ENCODE measurements at regions not wholly inside any gene's neighbourhood (a gene's known extent, or its start where the extent isn't known, plus 50 kb on each side); places are given as distances from the start of the nearest gene placed in this dataset.

DNA sequence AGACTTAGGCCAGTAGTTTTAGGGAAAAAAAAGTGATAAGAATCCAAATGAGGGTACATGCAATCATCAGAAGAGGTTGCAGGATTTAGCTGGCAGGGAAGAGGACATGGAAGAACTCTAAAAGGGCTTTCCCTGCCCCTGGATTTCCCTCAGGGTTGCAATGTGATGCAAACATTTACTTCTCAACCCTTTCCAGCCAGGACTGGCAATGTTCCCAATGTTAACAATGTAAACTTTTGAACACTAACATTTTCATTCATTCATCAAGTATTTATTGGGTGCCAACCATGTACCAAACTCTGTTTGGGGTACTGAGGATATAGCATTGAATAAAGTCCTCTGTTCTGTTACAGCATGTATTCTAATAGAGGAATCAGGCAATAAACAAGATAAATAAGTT, 349.4 kb upstream of the LRRC3B start:
- H3K4me2 ChIP-seq (ENCODE audit: insufficient read depth, low read length) = no peak overlapping the region
- no peaks in the 10 kb centered on the region for H3K9me3 ChIP-seq (ENCODE audit: insufficient read depth, low read length, severe bottlenecking)
- no peaks in the 10 kb centered on the region for H4K20me1 ChIP-seq (ENCODE audit: insufficient read depth, low read length)
- no peak overlapping the region for H2AFZ ChIP-seq (ENCODE audit: low read depth, low read length)
- TF ChIP-seq, protein P1, sequence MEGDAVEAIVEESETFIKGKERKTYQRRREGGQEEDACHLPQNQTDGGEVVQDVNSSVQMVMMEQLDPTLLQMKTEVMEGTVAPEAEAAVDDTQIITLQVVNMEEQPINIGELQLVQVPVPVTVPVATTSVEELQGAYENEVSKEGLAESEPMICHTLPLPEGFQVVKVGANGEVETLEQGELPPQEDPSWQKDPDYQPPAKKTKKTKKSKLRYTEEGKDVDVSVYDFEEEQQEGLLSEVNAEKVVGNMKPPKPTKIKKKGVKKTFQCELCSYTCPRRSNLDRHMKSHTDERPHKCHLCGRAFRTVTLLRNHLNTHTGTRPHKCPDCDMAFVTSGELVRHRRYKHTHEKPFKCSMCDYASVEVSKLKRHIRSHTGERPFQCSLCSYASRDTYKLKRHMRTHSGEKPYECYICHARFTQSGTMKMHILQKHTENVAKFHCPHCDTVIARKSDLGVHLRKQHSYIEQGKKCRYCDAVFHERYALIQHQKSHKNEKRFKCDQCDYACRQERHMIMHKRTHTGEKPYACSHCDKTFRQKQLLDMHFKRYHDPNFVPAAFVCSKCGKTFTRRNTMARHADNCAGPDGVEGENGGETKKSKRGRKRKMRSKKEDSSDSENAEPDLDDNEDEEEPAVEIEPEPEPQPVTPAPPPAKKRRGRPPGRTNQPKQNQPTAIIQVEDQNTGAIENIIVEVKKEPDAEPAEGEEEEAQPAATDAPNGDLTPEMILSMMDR (IDR thresholded peaks at IDR 0.05; ENCODE audit: borderline replicate concordance, extremely low read depth, low read length, poor library complexity, severe bottlenecking) = no peak
- no peak for TF ChIP-seq EZH2 (IDR thresholded peaks at IDR 0.05; ENCODE audit: borderline replicate concordance, low read depth, low read length, severe bottlenecking)
- no peak overlapping the region for H3K9ac ChIP-seq (ENCODE audit: low read depth, low read length)
- H3K4me3 ChIP-seq (ENCODE audit: low read depth in 1 of 2, low read length in 2 of 2) = no peak overlapping the region
- no peaks in the 10 kb centered on the region for H3K27me3 ChIP-seq (ENCODE audit: insufficient read depth, low read length, poor library complexity)
- ATAC-seq (ENCODE audit: insufficient read depth, low read depth) (no peak), DNase-seq (no peak)
- H3K27ac ChIP-seq (ENCODE audit: low read length) = no peak overlapping the region
- no peaks in the 10 kb centered on the region for H3K4me1 ChIP-seq (ENCODE audit: insufficient read depth, low read length)
- no peaks in the 10 kb centered on the region for H3K79me2 ChIP-seq (ENCODE audit: insufficient read depth, low read length)
- H3K36me3 ChIP-seq (ENCODE audit: insufficient read depth, low read length) = no peaks in the 10 kb centered on the region

DNA sequence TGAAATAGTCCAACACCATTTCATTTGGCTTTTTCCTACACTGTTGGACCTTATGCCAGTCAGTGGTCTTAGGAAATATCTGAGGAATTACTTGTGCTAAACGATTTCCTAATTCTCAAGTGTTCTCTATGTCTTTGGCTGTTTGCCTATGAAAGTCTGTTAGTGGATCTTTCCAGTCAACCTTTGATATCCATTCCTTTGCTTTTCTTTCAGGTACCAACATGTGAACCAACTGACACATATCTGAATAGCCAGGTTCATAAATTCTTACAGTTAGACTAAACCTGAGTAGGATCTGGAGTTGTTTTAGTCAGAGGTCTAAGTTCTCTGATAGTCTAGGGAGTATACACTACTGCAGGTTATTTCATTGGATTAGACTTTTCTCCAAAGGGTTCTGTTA, 343.5 kb upstream of the LRRC3B start:
- Histone ChIP-seq H3K9ac (ENCODE audit: low read depth, low read length) (no peak overlapping the region), H3K4me3 (ENCODE audit: low read depth in 1 of 2, low read length in 2 of 2) (no peak overlapping the region), H3K27me3 (ENCODE audit: insufficient read depth, low read length, poor library complexity) (no peaks in the 10 kb centered on the region), H3K36me3 (ENCODE audit: insufficient read depth, low read length) (no peaks in the 10 kb centered on the region), H3K4me2 (ENCODE audit: insufficient read depth, low read length) (no peak overlapping the region), H3K4me1 (ENCODE audit: insufficient read depth, low read length) (no peaks in the 10 kb centered on the region), H4K20me1 (ENCODE audit: insufficient read depth, low read length) (no peaks in the 10 kb centered on the region), H3K27ac (ENCODE audit: low read length) (no peak overlapping the region), H3K9me3 (ENCODE audit: insufficient read depth, low read length, severe bottlenecking) (peaks cover 7% of the 10 kb centered on the region), H3K79me2 (ENCODE audit: insufficient read depth, low read length) (no peaks in the 10 kb centered on the region), H2AFZ (ENCODE audit: low read depth, low read length) (no peak overlapping the region)
- no peak for TF ChIP-seq EZH2 (IDR thresholded peaks at IDR 0.05; ENCODE audit: borderline replicate concordance, low read depth, low read length, severe bottlenecking)
- TF ChIP-seq, protein P1 (IDR thresholded peaks at IDR 0.05; ENCODE audit: borderline replicate concordance, extremely low read depth, low read length, poor library complexity, severe bottlenecking) = no peak
- DNase-seq (no peak), ATAC-seq (ENCODE audit: insufficient read depth, low read depth) (no peak)

DNA sequence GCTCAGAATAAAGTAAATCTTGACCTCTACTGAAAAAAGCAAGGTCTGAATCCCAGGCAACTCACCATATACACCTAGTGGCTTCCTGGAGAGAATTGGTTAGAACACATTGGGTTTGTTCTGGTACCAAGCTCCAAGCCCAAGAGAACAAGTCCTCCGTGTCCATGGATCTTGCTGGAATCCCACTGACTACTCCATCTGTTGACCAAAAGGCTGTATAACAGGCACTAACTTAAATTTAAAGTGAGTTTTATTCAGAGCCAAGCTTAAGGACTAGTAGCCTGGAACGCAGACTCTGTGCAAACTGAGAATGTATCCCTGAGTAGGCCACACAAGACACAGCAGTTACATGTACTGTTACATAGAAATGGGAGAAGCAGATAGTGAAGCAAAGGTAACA, 342.1 kb upstream of the LRRC3B start:
- Histone ChIP-seq H3K4me1 (ENCODE audit: insufficient read depth, low read length) (no peaks in the 10 kb centered on the region), H3K9ac (ENCODE audit: low read depth, low read length) (no peak overlapping the region), H3K9me3 (ENCODE audit: insufficient read depth, low read length, severe bottlenecking) (peaks cover 7% of the 10 kb centered on the region), H2AFZ (ENCODE audit: low read depth, low read length) (no peak overlapping the region), H3K4me2 (ENCODE audit: insufficient read depth, low read length) (no peak overlapping the region), H3K4me3 (ENCODE audit: low read depth in 1 of 2, low read length in 2 of 2) (no peak overlapping the region), H3K79me2 (ENCODE audit: insufficient read depth, low read length) (no peaks in the 10 kb centered on the region), H4K20me1 (ENCODE audit: insufficient read depth, low read length) (no peaks in the 10 kb centered on the region), H3K27me3 (ENCODE audit: insufficient read depth, low read length, poor library complexity) (no peaks in the 10 kb centered on the region), H3K36me3 (ENCODE audit: insufficient read depth, low read length) (no peaks in the 10 kb centered on the region), H3K27ac (ENCODE audit: low read length) (no peak overlapping the region)
- ATAC-seq (ENCODE audit: insufficient read depth, low read depth) (no peak), DNase-seq (no peak)
- TF ChIP-seq EZH2 (IDR thresholded peaks at IDR 0.05; ENCODE audit: borderline replicate concordance, low read depth, low read length, severe bottlenecking) = no peak
- TF ChIP-seq, protein P1 (IDR thresholded peaks at IDR 0.05; ENCODE audit: borderline replicate concordance, extremely low read depth, low read length, poor library complexity, severe bottlenecking) = no peak

Data from DND-41 (cell line).